BJ (cell line): ENCODE measurements at regions not wholly inside any gene's neighbourhood (a gene's known extent, or its start where the extent isn't known, plus 50 kb on each side); places are given as distances from the start of the nearest gene placed in this dataset. TPM values are rescaled to one million over a fixed set of nuclear protein-coding genes. Genes with fewer than 3 reads are reported as not detected.

Source experiments
- CTCF ChIA-PET: fragments of 350-600 bp; formaldehyde crosslinking; extraction: SDS; loops from one replicate; lab custom pipeline; 2021; ENCODE audit warnings: antibody characterized with exemption, inconsistent platforms; lab: Yijun Ruan, JAX
- POLR2A ChIA-PET: fragments of 300-600 bp; sonication (Branson Sonifier 250); formaldehyde crosslinking; extraction: SDS; loops from one replicate; lab custom pipeline; 2021; ENCODE audit warnings: antibody characterized with exemption; lab: Charles Lee
- DNase-seq: peaks from one replicate; pipeline ENCODE4 v3.0.0-alpha.2; 2011; ENCODE audit warnings: low read depth
- H3K27me3 ChIP-seq: 2 replicates; pipeline ENCODE4 v1.6.0; 2011; ENCODE audit warnings: low read length; ENCODE audit not compliant: control insufficient read depth, insufficient read depth
- H3K36me3 ChIP-seq: 2 replicates; pipeline ENCODE4 v1.5.1; 2011; ENCODE audit warnings: low read length; ENCODE audit not compliant: control insufficient read depth, insufficient read depth
- H3K4me3 ChIP-seq: 2 replicates; pipeline ENCODE4 v1.5.1; 2011; ENCODE audit warnings: low read depth, mild to moderate bottlenecking, control low read depth, low read length
- small RNA-seq: library from RNA; depleted of rRNA; stranded (forward); fragments of <200 nt; gene quantifications from one replicate; pipeline ENCODE3, GENCODE V24; 2012; ENCODE audit warnings: low replicate concordance, low read depth; ENCODE audit not compliant: insufficient read length
- TF ChIP-seq, protein P1 (sequence below): IDR thresholded peaks from 2 replicates; pipeline ENCODE4 v1.5.1; 2011; ENCODE audit warnings: low read depth, mild to moderate bottlenecking, control low read depth, inconsistent platforms, low read length, moderate library complexity; ENCODE audit not compliant: insufficient read depth

DNA sequence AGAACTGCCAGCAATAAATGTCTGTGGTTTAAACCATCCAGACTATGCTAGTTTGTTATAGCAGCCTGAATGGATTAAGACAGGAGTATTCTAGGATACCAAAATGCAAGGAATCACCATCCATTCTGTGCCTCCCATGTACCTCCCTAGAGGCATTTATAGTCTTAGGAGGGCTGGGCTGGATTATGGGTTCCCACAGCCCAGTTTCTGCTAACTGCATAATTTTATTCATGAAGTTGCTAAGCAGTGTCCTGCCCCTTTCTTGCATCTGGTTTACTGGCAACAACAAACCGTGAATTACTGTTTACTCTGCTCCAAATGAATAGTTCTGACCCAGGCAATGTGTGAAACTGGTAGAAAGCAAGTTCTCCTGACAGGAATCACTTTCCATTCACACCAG is 67.1 kb upstream of the PRKX start:
- ChIA-PET CTCF (no interaction called here), POLR2A (no interaction called here)
- DNase-seq = no peak
- Histone ChIP-seq H3K36me3 (no peaks in the 10 kb centered on the region), H3K27me3 (no peaks in the 10 kb centered on the region), H3K4me3 (no peak overlapping the region)
- TF ChIP-seq, protein P1, sequence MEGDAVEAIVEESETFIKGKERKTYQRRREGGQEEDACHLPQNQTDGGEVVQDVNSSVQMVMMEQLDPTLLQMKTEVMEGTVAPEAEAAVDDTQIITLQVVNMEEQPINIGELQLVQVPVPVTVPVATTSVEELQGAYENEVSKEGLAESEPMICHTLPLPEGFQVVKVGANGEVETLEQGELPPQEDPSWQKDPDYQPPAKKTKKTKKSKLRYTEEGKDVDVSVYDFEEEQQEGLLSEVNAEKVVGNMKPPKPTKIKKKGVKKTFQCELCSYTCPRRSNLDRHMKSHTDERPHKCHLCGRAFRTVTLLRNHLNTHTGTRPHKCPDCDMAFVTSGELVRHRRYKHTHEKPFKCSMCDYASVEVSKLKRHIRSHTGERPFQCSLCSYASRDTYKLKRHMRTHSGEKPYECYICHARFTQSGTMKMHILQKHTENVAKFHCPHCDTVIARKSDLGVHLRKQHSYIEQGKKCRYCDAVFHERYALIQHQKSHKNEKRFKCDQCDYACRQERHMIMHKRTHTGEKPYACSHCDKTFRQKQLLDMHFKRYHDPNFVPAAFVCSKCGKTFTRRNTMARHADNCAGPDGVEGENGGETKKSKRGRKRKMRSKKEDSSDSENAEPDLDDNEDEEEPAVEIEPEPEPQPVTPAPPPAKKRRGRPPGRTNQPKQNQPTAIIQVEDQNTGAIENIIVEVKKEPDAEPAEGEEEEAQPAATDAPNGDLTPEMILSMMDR = no peak

DNA sequence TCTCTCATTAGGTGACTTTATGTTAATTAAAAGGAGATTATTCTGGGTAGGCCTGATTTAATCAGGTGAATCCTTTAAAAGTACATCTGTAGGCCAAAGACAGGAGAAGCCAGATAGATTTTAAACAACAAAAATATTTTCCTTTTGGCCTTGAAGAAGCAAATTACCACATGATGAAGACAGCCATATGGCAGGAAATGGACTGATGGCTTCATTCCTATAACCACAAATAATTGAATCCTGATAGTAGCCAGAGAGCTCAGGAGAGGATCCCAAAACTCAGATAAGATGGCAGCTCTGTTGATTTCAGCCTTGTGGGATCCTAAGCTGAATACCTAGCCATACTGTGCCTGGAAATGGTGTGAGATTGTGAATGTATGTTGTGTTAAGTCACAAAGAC is 66.1 kb upstream of the PRKX start:
- Histone ChIP-seq H3K36me3 (no peaks in the 10 kb centered on the region), H3K27me3 (no peaks in the 10 kb centered on the region), H3K4me3 (no peak overlapping the region)
- ChIA-PET CTCF (no interaction called here), POLR2A (no interaction called here)
- TF ChIP-seq, protein P1 = no peak
- no peak for DNase-seq

DNA sequence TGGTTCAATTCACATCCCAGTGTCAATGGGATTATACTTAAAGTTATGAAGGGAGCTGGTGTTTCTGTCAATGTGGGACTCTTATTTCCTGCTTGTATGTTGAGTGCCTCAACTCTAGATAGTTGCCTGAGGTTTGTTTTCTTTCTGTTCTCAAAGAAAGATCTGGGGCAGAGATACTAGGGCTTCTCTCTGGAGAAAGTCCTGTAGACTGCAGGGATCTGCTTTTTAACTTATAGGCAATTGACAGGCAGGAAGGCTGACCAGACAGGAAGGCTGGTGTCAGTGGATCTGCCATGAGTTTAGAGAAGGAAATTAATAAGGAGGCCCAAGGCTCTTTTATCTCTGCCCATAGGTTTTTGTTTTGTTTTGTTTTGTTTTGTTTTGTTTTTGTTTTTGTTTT is 64.0 kb upstream of the PRKX start:
- POLR2A ChIA-PET = no interaction called here
- Histone ChIP-seq H3K4me3 (no peak overlapping the region), H3K36me3 (no peaks in the 10 kb centered on the region), H3K27me3 (no peaks in the 10 kb centered on the region)
- TF ChIP-seq, protein P1 = no peak
- CTCF ChIA-PET = no interaction called here
- DNase-seq = no peak

DNA sequence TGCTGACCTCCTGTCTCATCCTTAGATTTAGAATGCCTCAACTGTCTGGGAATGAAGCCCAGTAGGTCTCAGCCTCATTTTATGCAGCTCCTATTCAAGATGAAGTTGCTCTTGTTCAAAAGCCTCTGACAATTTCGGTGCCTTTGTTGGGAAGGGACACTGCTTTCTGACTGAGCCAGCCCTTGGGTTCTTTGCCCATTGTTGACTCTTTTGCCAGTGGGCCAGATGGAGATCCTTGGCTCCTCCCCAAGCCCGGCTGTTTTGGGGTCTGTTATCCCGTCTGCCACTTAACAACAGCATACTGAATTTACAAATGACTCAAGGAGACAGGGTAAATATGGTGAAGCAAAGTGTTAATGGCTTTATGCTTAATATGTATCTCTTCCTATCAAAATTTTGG is 58.3 kb upstream of the PRKX start:
- no peak overlapping the region for H3K4me3 ChIP-seq
- POLR2A ChIA-PET = no interaction called here

DNA sequence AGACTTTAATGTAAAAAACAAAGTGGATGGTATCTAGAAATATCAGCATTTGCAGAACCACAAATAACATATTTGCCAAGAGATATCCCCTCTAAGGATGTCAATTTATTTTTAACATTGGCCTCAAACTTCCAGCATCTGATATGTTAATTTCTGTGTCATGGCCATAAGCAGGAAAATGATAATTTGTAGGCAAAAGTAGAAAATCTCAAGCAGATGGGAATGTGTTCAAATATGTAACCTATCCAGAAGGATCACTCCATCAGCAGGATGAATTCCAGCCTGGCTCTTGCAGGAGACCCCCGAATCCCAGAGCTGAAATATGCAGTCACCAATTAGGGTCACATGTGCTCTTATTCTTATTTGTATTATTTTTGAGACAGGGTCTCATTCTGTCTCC is 55.4 kb upstream of the PRKX start:
- Histone ChIP-seq H3K27me3 (no peaks in the 10 kb centered on the region), H3K4me3 (no peak overlapping the region), H3K36me3 (no peaks in the 10 kb centered on the region)
- TF ChIP-seq, protein P1 = no peak
- ChIA-PET CTCF (no interaction called here), POLR2A (no interaction called here)
- no peak for DNase-seq

More for the DNA sequence above, 58.3 kb upstream of the PRKX start:
- DNase-seq = no peak
- TF ChIP-seq, protein P1 = no peak
- Histone ChIP-seq H3K27me3 (no peaks in the 10 kb centered on the region), H3K36me3 (no peaks in the 10 kb centered on the region)
- CTCF ChIA-PET = no interaction called here

Small RNA genes in the stretch of these regions (small RNA-seq; reads per million reads assigned to genes)
- gene RF00401 = not detected
